OCI-LY3 (cell line): ENCODE measurements at regions not wholly inside any gene's neighbourhood (a gene's known extent, or its start where the extent isn't known, plus 50 kb on each side); places are given as distances from the start of the nearest gene placed in this dataset.

Experiments
- H2AFZ ChIP-seq: fragments of 200-600, 300-600 bp; shearing (Covaris generic); 2 replicates; pipeline ENCODE4 v1.6.0; 2014; ENCODE audit warnings: antibody characterized with exemption, low read depth, low read length
- H3K27ac ChIP-seq: fragments of 200-600, 300-600 bp; sonication (generic); 2 replicates; pipeline ENCODE4 v1.5.1; 2014; ENCODE audit warnings: mild to moderate bottlenecking, low read length, moderate library complexity, mixed read lengths
- H3K27me3 ChIP-seq: fragments of 200-600, 300-600 bp; sonication (generic); 2 replicates; pipeline ENCODE4 v1.6.1; 2014; ENCODE audit warnings: low read depth, low read length, mixed read lengths
- H3K36me3 ChIP-seq: fragments of 200-600, 300-600 bp; sonication (generic); replicated peaks from 2 replicates; pipeline ENCODE3; 2014; ENCODE audit warnings: low read depth, low read length, mixed read lengths
- H3K4me1 ChIP-seq: fragments of 300-600, 200-600 bp; sonication (generic); 2 replicates; pipeline ENCODE4 v1.6.1; 2014; ENCODE audit warnings: low read length, mixed read lengths
- H3K4me2 ChIP-seq: fragments of 200-600, 300-600 bp; sonication (generic); 2 replicates; pipeline ENCODE4 v1.6.1; 2014; ENCODE audit warnings: low read length, mixed read lengths
- H3K4me3 ChIP-seq: fragments of 300-600, 200-600 bp; sonication (generic); 2 replicates; pipeline ENCODE4 v1.5.1; 2014; ENCODE audit warnings: antibody characterized with exemption, mild to moderate bottlenecking, low read length, moderate library complexity
- H3K79me2 ChIP-seq: fragments of 300-600, 200-600 bp; shearing (Covaris generic); 2 replicates; pipeline ENCODE4 v1.6.1; 2014; ENCODE audit warnings: mild to moderate bottlenecking, low read length, mixed read lengths
- H3K9ac ChIP-seq: fragments of 300-600, 200-600 bp; shearing (Covaris generic); 2 replicates; pipeline ENCODE4 v1.6.0; 2014; ENCODE audit warnings: mild to moderate bottlenecking, low read length, moderate library complexity
- H3K9me3 ChIP-seq: fragments of 200-600, 300-600 bp; shearing (Covaris generic); 2 replicates; pipeline ENCODE4 v1.6.1; 2014; ENCODE audit warnings: low read length, mixed read lengths; ENCODE audit not compliant: insufficient read depth
- H4K20me1 ChIP-seq: fragments of 200-600, 300-600 bp; sonication (generic); 2 replicates; pipeline ENCODE4 v1.6.1; 2016; ENCODE audit warnings: low read length, mixed read lengths; ENCODE audit not compliant: insufficient read depth
- CTCF ChIP-seq: fragments of 200-600, 300-600 bp; sonication (generic); IDR thresholded peaks from 2 replicates; pipeline ENCODE4 v1.5.1; 2014; ENCODE audit warnings: antibody characterized with exemption, low read length, low read depth
- EZH2phosphoT487 ChIP-seq: fragments of 200-600 bp; shearing (Covaris generic); IDR thresholded peaks from 2 replicates; pipeline ENCODE4 v1.6.1; 2018; ENCODE audit warnings: antibody characterized with exemption, mixed run types, low read depth

GRCh38 chr12:127941332-127941731 lies 325.6 kb upstream of the TMEM132C start:
- H3K4me2 ChIP-seq = no peak overlapping the region
- H3K4me1 ChIP-seq = no peaks in the 10 kb centered on the region
- H2AFZ ChIP-seq = no peak overlapping the region
- no peaks in the 10 kb centered on the region for H3K9me3 ChIP-seq
- no peak overlapping the region for H3K4me3 ChIP-seq
- no peaks in the 10 kb centered on the region for H3K79me2 ChIP-seq
- no peaks in the 10 kb centered on the region for H4K20me1 ChIP-seq
- no peaks in the 10 kb centered on the region for H3K27me3 ChIP-seq
- H3K27ac ChIP-seq = no peak overlapping the region
- H3K36me3 ChIP-seq = no peaks in the 10 kb centered on the region
- no peak overlapping the region for H3K9ac ChIP-seq
- no peak for TF ChIP-seq EZH2phosphoT487
- no peak for TF ChIP-seq CTCF

DNA sequence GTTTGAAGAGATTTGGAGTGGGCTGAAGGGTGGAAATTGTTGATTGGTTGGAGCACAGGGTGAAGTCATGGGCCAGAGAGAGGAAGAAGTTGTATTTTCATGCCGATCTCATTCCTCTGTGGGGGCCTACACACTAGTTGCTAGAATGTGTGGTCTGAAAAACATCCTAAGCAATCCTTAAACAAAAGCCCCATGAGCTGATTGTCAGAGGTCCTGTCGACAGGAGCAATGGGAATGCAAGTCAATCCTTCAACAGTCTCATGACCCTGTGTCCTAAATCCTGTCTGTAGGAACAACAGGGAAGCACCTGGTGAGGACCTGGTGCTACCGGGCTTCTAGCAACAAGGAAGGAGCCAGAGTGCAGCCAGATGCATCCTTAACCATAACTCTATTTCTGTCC lies 324.0 kb upstream of the TMEM132C start:
- Histone ChIP-seq H4K20me1 (no peaks in the 10 kb centered on the region), H3K9ac (no peak overlapping the region), H3K79me2 (no peaks in the 10 kb centered on the region), H2AFZ (no peak overlapping the region), H3K4me3 (no peak overlapping the region), H3K27ac (no peak overlapping the region), H3K27me3 (no peaks in the 10 kb centered on the region), H3K9me3 (no peaks in the 10 kb centered on the region), H3K4me2 (no peak overlapping the region), H3K36me3 (no peaks in the 10 kb centered on the region), H3K4me1 (no peaks in the 10 kb centered on the region)
- TF ChIP-seq CTCF = no peak
- TF ChIP-seq EZH2phosphoT487 = no peak

GRCh38 chr12:127943481-127944210 lies 323.3 kb upstream of the TMEM132C start:
- H3K36me3 ChIP-seq = no peaks in the 10 kb centered on the region
- TF ChIP-seq CTCF = no peak
- TF ChIP-seq EZH2phosphoT487 = no peak
- no peak overlapping the region for H3K9ac ChIP-seq
- no peak overlapping the region for H3K4me3 ChIP-seq
- H3K27me3 ChIP-seq = no peaks in the 10 kb centered on the region
- H3K79me2 ChIP-seq = no peaks in the 10 kb centered on the region
- no peak overlapping the region for H3K4me2 ChIP-seq
- no peak overlapping the region for H3K27ac ChIP-seq
- no peaks in the 10 kb centered on the region for H3K9me3 ChIP-seq
- H2AFZ ChIP-seq = no peak overlapping the region
- no peaks in the 10 kb centered on the region for H3K4me1 ChIP-seq
- no peaks in the 10 kb centered on the region for H4K20me1 ChIP-seq

DNA sequence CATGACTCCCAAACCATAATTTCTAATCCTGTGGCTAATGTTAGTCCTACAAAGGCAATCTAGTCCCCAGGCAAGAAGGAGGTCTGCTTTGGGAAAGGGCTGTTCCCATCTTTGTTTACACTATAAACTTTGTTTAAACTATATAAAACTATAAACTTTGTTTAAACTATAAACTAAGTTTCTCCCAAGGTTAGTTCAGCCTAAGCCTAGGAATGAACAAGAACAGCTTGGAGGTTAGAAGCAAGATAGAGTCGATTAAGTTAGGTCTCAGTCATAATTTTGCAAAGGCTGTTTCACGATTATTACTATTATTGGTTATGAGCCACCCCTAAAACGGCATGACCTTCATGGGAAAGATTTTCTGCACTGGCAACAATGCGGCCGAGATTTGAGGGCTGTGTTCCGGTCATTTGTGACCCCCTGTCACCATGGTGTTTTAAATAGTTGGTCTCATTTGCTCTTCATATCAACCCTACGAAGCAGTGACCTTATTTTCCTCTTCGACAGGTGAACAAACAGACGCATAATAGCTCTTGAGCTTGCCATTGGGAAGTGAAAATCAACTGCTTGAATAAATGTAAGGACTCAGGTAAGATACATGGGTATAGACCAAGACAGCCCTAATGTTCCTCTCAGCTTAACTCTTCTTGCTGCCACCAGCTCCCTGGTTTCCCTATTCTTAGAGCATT lies 322.6 kb upstream of the TMEM132C start:
- Histone ChIP-seq H3K4me3 (no peak overlapping the region), H3K4me2 (no peak overlapping the region), H3K27ac (no peak overlapping the region), H3K9me3 (no peaks in the 10 kb centered on the region), H3K36me3 (no peaks in the 10 kb centered on the region), H3K9ac (no peak overlapping the region), H4K20me1 (no peaks in the 10 kb centered on the region), H3K27me3 (no peaks in the 10 kb centered on the region), H3K79me2 (no peaks in the 10 kb centered on the region), H2AFZ (no peak overlapping the region), H3K4me1 (no peaks in the 10 kb centered on the region)
- no peak for TF ChIP-seq CTCF
- TF ChIP-seq EZH2phosphoT487 = no peak
